Kidney (tissue), 13 donors: ENCODE measurements at regions not wholly inside any gene's neighbourhood (a gene's known extent, or its start where the extent isn't known, plus 50 kb on each side); places are given as distances from the start of the nearest gene placed in this dataset.
"Not testable (repeated sequence)": the region's sequence is repeated elsewhere in the genome, so short reads cannot be mapped to it uniquely, and the experiment has no call there.

ENCODE experiments used
- DNase-seq, 5 donors: peaks; one replicate each; pipeline ENCODE4 v3.0.0-alpha.2; 2013 to 2020
- FAIRE-seq: peaks from 2 replicates; lab custom pipeline; 2012; peaks lifted over from hg19 to GRCh38; lab: Jason Lieb, UNC
- H3K27ac ChIP-seq, 2 donors: one replicate each; pipeline ENCODE4 v1.7.0; 2013; ENCODE audit warnings: low read depth in 2 of 2, low read length in 2 of 2, inconsistent platforms in 1 of 2
- H3K27me3 ChIP-seq: one replicate; pipeline ENCODE4 v1.7.1; 2013; ENCODE audit warnings: low read length, inconsistent platforms; ENCODE audit not compliant: control insufficient read depth, insufficient read depth
- H3K36me3 ChIP-seq, 3 donors: one replicate each; pipeline versions ENCODE4 v1.7.0 to v1.7.1; 2013; ENCODE audit warnings: low read length in 3 of 3, control low read depth in 1 of 3, inconsistent platforms in 1 of 3; ENCODE audit not compliant: insufficient read depth in 3 of 3, control insufficient read depth in 2 of 3
- H3K4me1 ChIP-seq, 3 donors: one replicate each; pipeline versions ENCODE4 v1.7.0 to v1.7.1; 2013; ENCODE audit warnings: low read length in 3 of 3, inconsistent platforms in 1 of 3, low read depth in 1 of 3; ENCODE audit not compliant: control insufficient read depth in 2 of 3, insufficient read depth in 2 of 3
- H3K4me3 ChIP-seq, 3 donors: one replicate each; pipeline versions ENCODE4 v1.7.0 to v1.8.1; 2013; ENCODE audit warnings: low read length in 3 of 3, control low read depth in 1 of 3, inconsistent platforms in 1 of 3
- H3K9ac ChIP-seq, 3 donors: one replicate each; pipeline versions ENCODE4 v1.7.0 to v1.7.1; 2013; ENCODE audit warnings: low read length in 3 of 3, control low read depth in 1 of 3, inconsistent platforms in 1 of 3
- H3K9me3 ChIP-seq, 3 donors: one replicate each; pipeline versions ENCODE4 v1.7.0 to v1.7.1; 2013; ENCODE audit warnings: low read length in 3 of 3, control low read depth in 1 of 3, inconsistent platforms in 1 of 3; ENCODE audit not compliant: control insufficient read depth in 2 of 3, insufficient read depth in 1 of 3
- intact Hi-C: fragments of 100-400 bp; cut with DNase I; formaldehyde crosslinking; loops from one replicate; pipeline ENCODE4 v1.11.1; 2022
- TF ChIP-seq, protein P1 (sequence below): IDR thresholded peaks from 3 replicates; pipeline ENCODE4 v1.5.1; 2012; ENCODE audit warnings: mild to moderate bottlenecking, moderate library complexity, borderline replicate concordance; ENCODE audit not compliant: insufficient read depth; ENCODE audit errors: extremely low read depth
- donor health status: control.
- donor health status: control.
- donor health status: control.
- donor health status: control.
- donor health status: control.
- donor health status: DM: yes; HTN: yes; CAD: no.
- donor health status: Normal renal cell carcinoma (clear cell type).

DNA sequence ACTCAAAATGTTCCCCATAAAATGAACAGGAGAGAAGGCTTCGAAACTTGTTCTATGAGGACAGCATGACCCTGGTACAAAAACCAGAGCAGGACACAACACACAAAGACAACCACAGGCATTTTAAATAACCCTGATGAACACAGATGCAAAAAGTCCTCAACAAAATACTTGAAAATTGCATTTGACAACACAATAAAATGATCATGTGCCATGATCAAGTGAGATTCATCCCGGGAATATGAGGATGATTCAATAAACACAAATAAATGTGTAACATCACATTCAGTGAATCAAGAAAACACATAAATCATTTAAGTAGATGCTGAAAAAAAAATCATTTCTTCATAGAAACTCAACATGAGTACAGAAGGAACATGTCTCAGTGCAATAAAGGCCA, 208.4 kb upstream of the WSB1 start:
- no peaks in the 10 kb centered on the region for H3K36me3 ChIP-seq
- no peaks in the 10 kb centered on the region for H3K9me3 ChIP-seq
- TF ChIP-seq, protein P1, sequence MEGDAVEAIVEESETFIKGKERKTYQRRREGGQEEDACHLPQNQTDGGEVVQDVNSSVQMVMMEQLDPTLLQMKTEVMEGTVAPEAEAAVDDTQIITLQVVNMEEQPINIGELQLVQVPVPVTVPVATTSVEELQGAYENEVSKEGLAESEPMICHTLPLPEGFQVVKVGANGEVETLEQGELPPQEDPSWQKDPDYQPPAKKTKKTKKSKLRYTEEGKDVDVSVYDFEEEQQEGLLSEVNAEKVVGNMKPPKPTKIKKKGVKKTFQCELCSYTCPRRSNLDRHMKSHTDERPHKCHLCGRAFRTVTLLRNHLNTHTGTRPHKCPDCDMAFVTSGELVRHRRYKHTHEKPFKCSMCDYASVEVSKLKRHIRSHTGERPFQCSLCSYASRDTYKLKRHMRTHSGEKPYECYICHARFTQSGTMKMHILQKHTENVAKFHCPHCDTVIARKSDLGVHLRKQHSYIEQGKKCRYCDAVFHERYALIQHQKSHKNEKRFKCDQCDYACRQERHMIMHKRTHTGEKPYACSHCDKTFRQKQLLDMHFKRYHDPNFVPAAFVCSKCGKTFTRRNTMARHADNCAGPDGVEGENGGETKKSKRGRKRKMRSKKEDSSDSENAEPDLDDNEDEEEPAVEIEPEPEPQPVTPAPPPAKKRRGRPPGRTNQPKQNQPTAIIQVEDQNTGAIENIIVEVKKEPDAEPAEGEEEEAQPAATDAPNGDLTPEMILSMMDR = no peak
- FAIRE-seq = no peak
- H3K27ac ChIP-seq = no peak overlapping the region
- no peak overlapping the region for H3K4me3 ChIP-seq
- intact Hi-C loops = no loop called here
- H3K4me1 ChIP-seq = no peaks in the 10 kb centered on the region
- H3K9ac ChIP-seq = no peak overlapping the region
- DNase-seq = no peak
- no peaks in the 10 kb centered on the region for H3K27me3 ChIP-seq

DNA sequence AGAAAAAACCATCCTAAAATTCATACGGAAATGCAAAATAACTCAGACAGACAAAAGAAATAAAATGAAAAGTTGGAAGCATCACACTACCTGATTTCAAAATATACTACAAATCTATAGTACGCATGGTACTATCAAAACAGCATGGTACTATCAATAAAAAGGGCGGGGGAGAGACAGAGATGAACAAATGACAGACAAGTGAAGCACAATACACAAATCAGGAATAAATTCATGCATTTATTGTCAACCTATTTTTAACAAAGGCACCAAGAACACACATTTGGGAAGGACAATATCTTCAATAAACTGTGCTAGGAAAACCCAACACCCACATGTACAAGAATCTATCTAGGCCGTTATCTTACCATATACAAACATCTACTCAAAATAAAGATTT, 207.4 kb upstream of the WSB1 start:
- no peaks in the 10 kb centered on the region for H3K27me3 ChIP-seq
- H3K4me1 ChIP-seq = no peaks in the 10 kb centered on the region
- FAIRE-seq (no peak), DNase-seq (no peak)
- no peak overlapping the region for H3K4me3 ChIP-seq
- H3K36me3 ChIP-seq = no peaks in the 10 kb centered on the region
- intact Hi-C loops = no loop called here
- H3K9me3 ChIP-seq = no peaks in the 10 kb centered on the region
- TF ChIP-seq, protein P1 = no peak
- H3K27ac ChIP-seq = no peak overlapping the region
- no peak overlapping the region for H3K9ac ChIP-seq

DNA sequence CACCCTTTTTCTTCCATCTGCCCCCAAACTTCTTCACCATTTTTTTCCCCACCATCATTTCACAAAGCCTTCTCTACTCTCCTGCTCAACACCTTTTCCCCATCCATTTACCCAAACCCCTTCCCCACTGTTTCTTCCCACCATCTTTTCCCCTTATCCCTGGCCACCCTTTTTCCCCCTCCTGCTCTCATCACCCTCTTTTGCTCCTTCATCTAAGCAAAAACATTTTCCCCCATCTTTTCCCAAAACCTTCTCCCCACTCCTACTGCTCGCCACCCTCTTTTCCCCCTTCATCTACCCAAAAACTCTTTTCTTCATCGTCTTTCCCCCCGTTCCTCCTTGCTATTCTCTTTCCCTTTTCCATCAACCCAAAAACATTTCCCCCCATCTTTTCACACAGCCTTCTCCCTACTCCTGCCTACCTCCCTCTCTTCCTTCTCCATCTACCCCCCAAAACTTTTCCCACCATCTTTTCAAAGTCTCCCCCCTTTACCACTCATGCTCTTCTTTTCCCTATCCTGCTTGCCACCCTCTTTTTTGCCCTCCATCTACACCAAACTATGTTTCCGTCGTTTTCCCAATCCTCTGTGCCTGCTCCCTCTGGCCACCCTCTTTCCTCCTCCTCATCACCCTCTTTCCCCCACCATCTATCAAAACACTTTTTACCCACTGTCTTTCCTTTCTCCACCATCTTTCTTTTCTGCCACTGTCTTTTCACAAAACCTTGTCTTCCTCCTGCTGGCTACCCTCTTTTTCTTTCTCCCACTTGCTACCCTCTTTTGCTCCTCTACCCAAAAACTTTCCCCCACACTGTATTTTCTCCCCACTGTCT, 205.8 kb upstream of the WSB1 start:
- Histone ChIP-seq H3K4me1 (no peaks in the 10 kb centered on the region), H3K9ac (no peak overlapping the region), H3K27me3 (no peaks in the 10 kb centered on the region), H3K36me3 (no peaks in the 10 kb centered on the region), H3K9me3 (no peaks in the 10 kb centered on the region), H3K4me3 (no peak overlapping the region), H3K27ac (no peak overlapping the region)
- DNase-seq (no peak), FAIRE-seq (no peak)
- TF ChIP-seq, protein P1 = no peak
- intact Hi-C loops = no loop called here

DNA sequence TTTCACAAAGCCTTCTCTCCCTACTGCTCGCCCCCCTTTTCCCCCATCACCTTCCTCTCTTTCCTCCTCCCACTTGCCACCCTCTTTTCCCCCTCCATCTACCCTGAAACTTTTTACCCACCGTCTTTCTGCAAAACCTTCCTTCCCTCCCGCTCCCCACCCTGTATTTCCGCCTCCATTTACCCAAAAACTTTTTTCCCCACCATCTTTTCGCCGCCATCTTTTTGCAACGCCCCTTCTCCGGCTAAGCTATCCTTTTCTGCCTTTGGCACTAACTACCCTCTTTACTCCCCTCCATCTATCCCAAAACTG, 205.2 kb upstream of the WSB1 start:
- no peak for FAIRE-seq
- no peaks in the 10 kb centered on the region for H3K4me1 ChIP-seq
- intact Hi-C loops = no loop called here
- no peak overlapping the region for H3K9ac ChIP-seq
- no peaks in the 10 kb centered on the region for H3K27me3 ChIP-seq
- H3K9me3 ChIP-seq = no peaks in the 10 kb centered on the region
- DNase-seq = no peak
- no peaks in the 10 kb centered on the region for H3K36me3 ChIP-seq
- H3K4me3 ChIP-seq = no peak overlapping the region
- TF ChIP-seq, protein P1 = no peak
- no peak overlapping the region for H3K27ac ChIP-seq

DNA sequence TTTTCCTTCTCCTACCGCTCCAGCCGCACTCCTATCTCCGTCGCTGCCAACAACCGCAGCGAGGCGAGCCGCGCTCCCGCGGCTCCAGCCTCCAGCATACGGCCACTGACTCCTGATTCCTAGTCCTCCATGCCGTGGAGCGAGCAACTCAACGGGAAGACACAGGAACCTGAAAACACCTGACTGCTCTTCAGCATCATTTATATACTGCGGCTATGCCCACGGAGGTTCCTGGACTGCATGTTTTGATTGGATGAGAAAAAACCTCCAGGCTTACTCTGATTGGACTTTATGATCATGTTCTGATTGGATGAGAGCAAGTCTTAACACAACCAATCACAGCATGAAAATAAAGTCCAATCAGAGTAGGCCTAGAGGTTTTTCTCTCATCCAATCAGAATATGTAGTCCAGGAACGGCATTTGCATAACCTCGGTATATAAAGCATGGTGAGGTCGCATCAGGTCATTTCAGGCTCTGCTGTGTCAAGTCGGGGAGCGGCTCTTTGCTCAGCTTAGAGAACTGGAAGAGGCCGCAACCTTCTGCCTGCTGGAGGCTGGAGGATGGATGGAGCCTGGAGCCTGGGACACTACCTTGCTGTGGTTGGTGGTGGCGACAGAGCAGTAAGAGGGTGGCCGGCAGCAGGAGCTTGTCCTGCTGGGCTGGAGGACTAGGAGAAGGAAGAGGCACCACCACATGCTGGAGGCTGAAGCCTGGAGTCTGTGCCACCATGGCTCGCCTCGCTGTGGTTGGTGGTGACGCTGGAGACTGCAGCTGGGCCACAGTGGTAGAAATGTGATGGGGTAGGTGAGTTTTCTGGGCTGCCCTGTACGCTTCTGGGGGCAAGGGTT, 204.6 kb upstream of the WSB1 start:
- FAIRE-seq, DNase-seq: not testable (repeated sequence)

More for the DNA sequence above, 204.6 kb upstream of the WSB1 start:
- H3K9ac ChIP-seq, H3K36me3 ChIP-seq, H3K27me3 ChIP-seq, H3K4me1 ChIP-seq, intact Hi-C loops, H3K4me3 ChIP-seq, H3K9me3 ChIP-seq, H3K27ac ChIP-seq: not testable (repeated sequence)
